SH-SY5Y (cell line): ENCODE measurements at regions not wholly inside any gene's neighbourhood (a gene's known extent, or its start where the extent isn't known, plus 50 kb on each side); places are given as distances from the start of the nearest gene placed in this dataset.

ENCODE experiments used
- GATA2 ChIP-seq: IDR thresholded peaks from 2 replicates; pipeline ENCODE4 v1.6.1; 2011; ENCODE audit warnings: mild to moderate bottlenecking, low read depth, low read length
- GATA3 ChIP-seq: IDR thresholded peaks from 2 replicates; pipeline ENCODE4 v1.6.1; 2011; ENCODE audit warnings: low read depth, mild to moderate bottlenecking, low read length, moderate library complexity

DNA sequence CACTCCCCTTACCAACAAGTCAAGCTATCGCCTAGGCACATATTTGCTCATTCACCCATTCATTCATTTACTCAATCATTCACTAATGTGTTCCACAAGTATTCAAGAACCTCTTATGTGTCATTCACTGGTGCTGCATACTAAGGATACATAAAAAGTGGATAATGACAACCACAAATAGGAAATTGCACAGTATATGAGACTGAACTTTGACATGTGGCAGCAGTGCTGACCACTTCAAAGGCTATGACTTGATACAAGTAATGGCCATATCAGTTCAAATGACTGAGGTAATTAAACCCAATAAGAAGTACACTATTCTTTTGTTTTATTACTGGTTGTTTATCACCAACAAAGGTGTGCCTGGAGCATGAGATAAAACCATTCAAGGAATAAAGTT, 282.5 kb downstream of the KLHL13 start:
- TF ChIP-seq GATA2 (no peak), GATA3 (no peak)
